Neural progenitor cell (in vitro differentiated cells): ENCODE measurements at regions not wholly inside any gene's neighbourhood (a gene's known extent, or its start where the extent isn't known, plus 50 kb on each side); places are given as distances from the start of the nearest gene placed in this dataset.
A peak's percentile ranks its signal among the peaks of the same experiment; 100 is the strongest.

ENCODE experiments used
- DNase-seq: peaks from one replicate; pipeline ENCODE4 v3.0.0-alpha.2; 2016; ENCODE audit warnings: low spot score
- H2AFZ ChIP-seq: fragments of 200-600 bp; sonication (generic); replicated peaks from 2 replicates; pipeline ENCODE4 v1.6.1; 2016; ENCODE audit warnings: antibody characterized with exemption
- H3F3A ChIP-seq: fragments of 200-600 bp; sonication (generic); 2 replicates; pipeline ENCODE4 v1.6.1; 2016; ENCODE audit warnings: antibody characterized with exemption, low read depth
- H3K27ac ChIP-seq: fragments of 200-600 bp; sonication (generic); 2 replicates; pipeline ENCODE4 v1.5.1; 2016; ENCODE audit warnings: mild to moderate bottlenecking
- H3K27me3 ChIP-seq: fragments of 200-600 bp; sonication (generic); 2 replicates; pipeline ENCODE4 v1.6.1; 2016; ENCODE audit warnings: mild to moderate bottlenecking, moderate library complexity
- H3K36me3 ChIP-seq: fragments of 200-600 bp; sonication (generic); 2 replicates; pipeline ENCODE4 v1.5.1; 2016
- H3K4me1 ChIP-seq: fragments of 200-600 bp; sonication (generic); 2 replicates; pipeline ENCODE4 v1.6.1; 2016; ENCODE audit warnings: mixed run types
- H3K4me2 ChIP-seq: fragments of 200-600 bp; sonication (generic); 2 replicates; pipeline ENCODE4 v1.6.1; 2016
- H3K4me3 ChIP-seq: fragments of 200-600 bp; sonication (generic); 2 replicates; pipeline ENCODE4 v1.5.1; 2016
- H3K79me2 ChIP-seq: fragments of 200-600 bp; sonication (generic); 2 replicates; pipeline ENCODE4 v1.6.1; 2016; ENCODE audit warnings: low read depth
- H3K9ac ChIP-seq: fragments of 200-600 bp; sonication (generic); 2 replicates; pipeline ENCODE4 v1.6.1; 2016
- H3K9me3 ChIP-seq: fragments of 200-600 bp; sonication (generic); 2 replicates; pipeline ENCODE4 v1.5.1; 2016; ENCODE audit warnings: low read depth
- H4K20me1 ChIP-seq: fragments of 200-600 bp; sonication (generic); 2 replicates; pipeline ENCODE4 v1.6.1; 2016; ENCODE audit warnings: low read depth
- H3K27ac Mint-ChIP-seq: 3 replicates; pipeline ENCODE4 v1.8.0; 2021; ENCODE audit warnings: mixed read lengths
- H3K27me3 Mint-ChIP-seq: 2 replicates; pipeline ENCODE4 v1.8.0; 2022; ENCODE audit warnings: low read depth, mild to moderate bottlenecking, inconsistent platforms, moderate library complexity, mixed read lengths; ENCODE audit not compliant: insufficient read depth
- H3K36me3 Mint-ChIP-seq: 3 replicates; pipeline ENCODE4 v1.8.0; 2021; ENCODE audit warnings: mixed read lengths
- H3K4me1 Mint-ChIP-seq: 3 replicates; pipeline ENCODE4 v1.8.0; 2021; ENCODE audit warnings: mixed read lengths
- H3K4me3 Mint-ChIP-seq: 3 replicates; pipeline ENCODE4 v1.8.0; 2021; ENCODE audit warnings: mild to moderate bottlenecking, moderate library complexity, mixed read lengths
- H3K9me3 Mint-ChIP-seq: 3 replicates; pipeline ENCODE4 v1.8.0; 2020; ENCODE audit warnings: mixed read lengths
- EZH2 ChIP-seq: fragments of 200-600 bp; sonication (generic); IDR thresholded peaks from 2 replicates; pipeline ENCODE4 v1.6.1; 2017; ENCODE audit warnings: antibody characterized with exemption, mild to moderate bottlenecking, moderate library complexity
- EZH2phosphoT487 ChIP-seq: fragments of 200-600 bp; sonication (generic); IDR thresholded peaks from 2 replicates; pipeline ENCODE4 v1.6.1; 2017; ENCODE audit warnings: antibody characterized with exemption
- TF ChIP-seq, protein P1 (sequence below): fragments of 200-600 bp; sonication (generic); IDR thresholded peaks from 2 replicates; pipeline ENCODE4 v1.5.1; 2017; ENCODE audit warnings: antibody characterized with exemption, mild to moderate bottlenecking

DNA sequence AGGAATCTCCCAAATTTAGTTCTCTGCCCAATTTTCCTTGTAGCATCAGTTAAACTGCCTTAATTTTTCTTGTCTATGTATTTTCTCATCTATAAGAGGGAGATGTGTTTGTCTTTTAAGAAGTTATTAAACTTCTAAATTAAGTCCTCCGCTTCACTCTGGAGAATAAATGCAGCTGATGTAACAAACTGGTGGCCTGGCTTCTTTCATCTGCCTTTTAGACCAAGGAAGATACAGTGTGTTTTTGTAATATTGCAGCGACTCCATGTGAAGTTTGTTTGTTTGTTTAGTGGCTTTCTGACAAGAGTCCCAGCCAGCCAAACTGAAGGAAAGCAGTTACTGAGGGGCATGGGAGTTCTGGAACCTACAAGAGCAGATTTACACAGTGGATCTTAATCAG, 56.4 kb downstream of the KLF12 start:
- DNase-seq: no peak
- H3K4me3 Mint-ChIP-seq: no peak overlapping the region
- peaks cover 15% of the 10 kb centered on the region for H3K9me3 Mint-ChIP-seq
- H3K27ac ChIP-seq: no peak overlapping the region
- peaks cover 5% of the 10 kb centered on the region for H3K4me1 Mint-ChIP-seq
- H3K27me3 ChIP-seq: no peaks in the 10 kb centered on the region
- no peaks in the 10 kb centered on the region for H3K9me3 ChIP-seq
- no peak overlapping the region for H3K4me2 ChIP-seq
- no peak overlapping the region for H3K27ac Mint-ChIP-seq
- no peaks in the 10 kb centered on the region for H3F3A ChIP-seq
- peaks cover 24% of the 10 kb centered on the region for H3K36me3 Mint-ChIP-seq
- H3K4me1 ChIP-seq: peaks cover 11% of the 10 kb centered on the region
- no peak overlapping the region for H3K9ac ChIP-seq
- no peaks in the 10 kb centered on the region for H3K27me3 Mint-ChIP-seq
- no peaks in the 10 kb centered on the region for H4K20me1 ChIP-seq
- H3K36me3 ChIP-seq: no peaks in the 10 kb centered on the region
- TF ChIP-seq, protein P1, sequence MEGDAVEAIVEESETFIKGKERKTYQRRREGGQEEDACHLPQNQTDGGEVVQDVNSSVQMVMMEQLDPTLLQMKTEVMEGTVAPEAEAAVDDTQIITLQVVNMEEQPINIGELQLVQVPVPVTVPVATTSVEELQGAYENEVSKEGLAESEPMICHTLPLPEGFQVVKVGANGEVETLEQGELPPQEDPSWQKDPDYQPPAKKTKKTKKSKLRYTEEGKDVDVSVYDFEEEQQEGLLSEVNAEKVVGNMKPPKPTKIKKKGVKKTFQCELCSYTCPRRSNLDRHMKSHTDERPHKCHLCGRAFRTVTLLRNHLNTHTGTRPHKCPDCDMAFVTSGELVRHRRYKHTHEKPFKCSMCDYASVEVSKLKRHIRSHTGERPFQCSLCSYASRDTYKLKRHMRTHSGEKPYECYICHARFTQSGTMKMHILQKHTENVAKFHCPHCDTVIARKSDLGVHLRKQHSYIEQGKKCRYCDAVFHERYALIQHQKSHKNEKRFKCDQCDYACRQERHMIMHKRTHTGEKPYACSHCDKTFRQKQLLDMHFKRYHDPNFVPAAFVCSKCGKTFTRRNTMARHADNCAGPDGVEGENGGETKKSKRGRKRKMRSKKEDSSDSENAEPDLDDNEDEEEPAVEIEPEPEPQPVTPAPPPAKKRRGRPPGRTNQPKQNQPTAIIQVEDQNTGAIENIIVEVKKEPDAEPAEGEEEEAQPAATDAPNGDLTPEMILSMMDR: no peak
- TF ChIP-seq EZH2 (no peak), EZH2phosphoT487 (no peak)
- no peak overlapping the region for H3K4me3 ChIP-seq
- H3K79me2 ChIP-seq: peaks cover 20% of the 10 kb centered on the region
- no peak overlapping the region for H2AFZ ChIP-seq

DNA sequence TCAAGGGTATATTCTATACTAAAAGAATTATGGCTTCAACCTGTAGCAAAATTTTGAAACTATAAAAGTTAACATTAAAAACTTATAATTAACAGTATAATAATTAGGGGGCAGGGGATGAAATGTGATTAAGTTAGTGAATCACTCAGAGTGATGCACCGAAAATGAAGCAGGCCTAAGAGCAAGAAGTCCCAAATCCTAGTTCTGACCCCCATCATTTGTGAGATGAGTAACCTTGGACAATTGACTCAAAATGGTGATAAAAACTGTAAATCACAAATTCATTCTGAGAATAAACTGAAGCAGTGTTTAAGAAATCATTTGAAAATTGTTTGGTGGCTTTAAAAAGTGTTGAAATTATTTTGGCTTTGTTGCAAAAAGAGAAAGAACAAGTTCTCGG, 56.8 kb downstream of the KLF12 start:
- Histone ChIP-seq H3K27ac (no peak overlapping the region), H3K36me3 (no peaks in the 10 kb centered on the region), H3K4me2 (no peak overlapping the region), H2AFZ (no peak overlapping the region), H4K20me1 (no peaks in the 10 kb centered on the region), H3F3A (no peaks in the 10 kb centered on the region), H3K9me3 (no peaks in the 10 kb centered on the region), H3K4me3 (no peak overlapping the region), H3K79me2 (peaks cover 20% of the 10 kb centered on the region), H3K9ac (no peak overlapping the region), H3K27me3 (no peaks in the 10 kb centered on the region), H3K4me1 (peaks cover 11% of the 10 kb centered on the region)
- no peak overlapping the region for H3K27ac Mint-ChIP-seq
- H3K36me3 Mint-ChIP-seq: peaks cover 22% of the 10 kb centered on the region
- TF ChIP-seq, protein P1: no peak
- TF ChIP-seq EZH2phosphoT487: no peak
- H3K4me3 Mint-ChIP-seq: no peak overlapping the region
- peaks cover 13% of the 10 kb centered on the region for H3K9me3 Mint-ChIP-seq
- H3K4me1 Mint-ChIP-seq: peaks cover 5% of the 10 kb centered on the region
- no peaks in the 10 kb centered on the region for H3K27me3 Mint-ChIP-seq
- no peak for DNase-seq

DNA sequence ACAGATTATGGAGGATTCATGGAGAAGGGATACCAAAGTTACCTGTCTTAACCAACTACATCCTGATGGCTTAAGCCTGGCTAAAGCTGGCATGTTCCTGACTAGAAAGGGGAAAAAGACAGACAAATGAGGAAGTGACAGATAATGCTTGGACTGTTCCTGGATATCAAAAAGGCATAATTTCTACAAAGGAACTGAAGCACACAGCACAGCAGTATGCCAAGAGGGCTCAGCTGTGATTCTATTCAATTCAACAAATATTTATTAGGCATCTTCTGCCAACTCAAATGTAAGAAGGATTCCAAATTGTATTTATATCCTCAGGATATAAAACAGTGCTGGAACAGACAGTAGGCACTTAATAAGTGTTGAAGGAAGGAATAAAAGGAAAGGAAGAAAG, 59.5 kb downstream of the KLF12 start:
- Histone ChIP-seq H3K27ac (no peak overlapping the region), H3K9me3 (no peaks in the 10 kb centered on the region), H3F3A (no peaks in the 10 kb centered on the region), H4K20me1 (no peaks in the 10 kb centered on the region), H2AFZ (no peak overlapping the region), H3K4me1 (peaks cover 11% of the 10 kb centered on the region), H3K79me2 (peaks cover 4% of the 10 kb centered on the region), H3K4me2 (no peak overlapping the region), H3K36me3 (no peaks in the 10 kb centered on the region), H3K9ac (no peak overlapping the region), H3K27me3 (no peaks in the 10 kb centered on the region), H3K4me3 (no peak overlapping the region)
- no peak for DNase-seq
- Mint-ChIP-seq H3K4me1 (peaks cover 5% of the 10 kb centered on the region), H3K36me3 (peaks cover 22% of the 10 kb centered on the region), H3K9me3 (peaks cover 11% of the 10 kb centered on the region), H3K27ac (no peak overlapping the region), H3K27me3 (peaks cover 2% of the 10 kb centered on the region), H3K4me3 (no peak overlapping the region)
- TF ChIP-seq EZH2phosphoT487 (no peak), EZH2 (no peak)
- TF ChIP-seq, protein P1: no peak

DNA sequence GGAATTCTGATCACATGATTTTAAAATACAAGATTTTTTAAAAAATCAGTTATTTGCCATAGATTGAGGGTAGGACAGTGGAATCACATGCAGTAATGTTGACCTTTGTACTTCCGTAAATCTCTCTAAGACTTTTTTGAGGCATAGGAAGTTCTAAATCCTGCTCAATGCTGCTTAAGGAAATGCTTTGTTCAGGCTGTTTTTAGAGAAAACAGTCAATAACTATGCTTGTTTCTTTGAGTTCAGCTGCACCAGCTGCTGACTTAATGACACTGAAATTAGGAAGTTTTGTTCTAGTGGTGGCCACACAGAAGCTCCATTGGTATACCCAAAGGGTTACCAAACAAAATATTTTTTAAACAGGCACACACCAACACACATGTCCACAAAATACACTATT, 60.9 kb downstream of the KLF12 start:
- Histone ChIP-seq H3K27me3 (no peaks in the 10 kb centered on the region), H3K4me2 (peak overlapping the region; percentile 28), H3K79me2 (peaks cover 4% of the 10 kb centered on the region), H4K20me1 (no peaks in the 10 kb centered on the region), H3K4me3 (no peak overlapping the region), H3K9me3 (no peaks in the 10 kb centered on the region), H2AFZ (no peak overlapping the region), H3K4me1 (peaks cover 11% of the 10 kb centered on the region), H3F3A (no peaks in the 10 kb centered on the region), H3K9ac (no peak overlapping the region), H3K27ac (no peak overlapping the region), H3K36me3 (no peaks in the 10 kb centered on the region)
- no peak overlapping the region for H3K27ac Mint-ChIP-seq
- peaks cover 2% of the 10 kb centered on the region for H3K27me3 Mint-ChIP-seq
- peaks cover 21% of the 10 kb centered on the region for H3K36me3 Mint-ChIP-seq
- TF ChIP-seq EZH2 (no peak), EZH2phosphoT487 (no peak)
- TF ChIP-seq, protein P1: no peak
- peaks cover 5% of the 10 kb centered on the region for H3K4me1 Mint-ChIP-seq
- no peak for DNase-seq
- peaks cover 11% of the 10 kb centered on the region for H3K9me3 Mint-ChIP-seq
- no peak overlapping the region for H3K4me3 Mint-ChIP-seq
